OCI-LY7 (cell line): ENCODE measurements at regions not wholly inside any gene's neighbourhood (a gene's known extent, or its start where the extent isn't known, plus 50 kb on each side); places are given as distances from the start of the nearest gene placed in this dataset.

Experiments
- BruUV-seq: library from RNA; stranded (reverse); fragments of 400-500 nt; replicated peaks from 2 replicates; lab custom pipeline; 2021; lab: Mats Ljungman, UMichigan
- CTCF ChIA-PET: fragments of 300-600 bp; sonication (Branson Sonifier 250); formaldehyde crosslinking; loops from one replicate; lab custom pipeline; 2022; ENCODE audit warnings: antibody characterized with exemption; ENCODE audit not compliant: unreplicated experiment; lab: Charles Lee
- POLR2A ChIA-PET: fragments of 300-600 bp; sonication (Branson Sonifier 250); formaldehyde crosslinking; loops from one replicate; lab custom pipeline; 2022; ENCODE audit warnings: antibody characterized with exemption; lab: Charles Lee
- DNase-seq: peaks from one replicate; pipeline ENCODE4 v3.0.0-alpha.2; 2015; ENCODE audit warnings: low spot score
- H2AFZ ChIP-seq: fragments of 200-600 bp; sonication (generic), shearing (Covaris generic); 2 replicates; pipeline ENCODE4 v1.6.1; 2014; ENCODE audit warnings: mild to moderate bottlenecking, antibody characterized with exemption, low read length, moderate library complexity
- H3K27ac ChIP-seq: fragments of 200-600 bp; sonication (generic); 2 replicates; pipeline ENCODE4 v1.5.1; 2014; ENCODE audit warnings: mixed run types, low read depth, mild to moderate bottlenecking, moderate library complexity, low read length, inconsistent platforms; ENCODE audit not compliant: poor library complexity, severe bottlenecking
- H3K36me3 ChIP-seq: fragments of 200-600 bp; sonication (generic); 2 replicates; pipeline ENCODE4 v1.6.1; 2014; ENCODE audit warnings: mild to moderate bottlenecking, antibody characterized with exemption, low read length, moderate library complexity, mixed read lengths; ENCODE audit not compliant: insufficient read depth
- H3K4me1 ChIP-seq: fragments of 200-600 bp; sonication (generic); 2 replicates; pipeline ENCODE4 v1.5.1; 2014; ENCODE audit warnings: mild to moderate bottlenecking, low read length; ENCODE audit not compliant: insufficient read depth, poor library complexity, severe bottlenecking
- H3K4me2 ChIP-seq: fragments of 200-600 bp; sonication (generic); 2 replicates; pipeline ENCODE4 v1.6.1; 2014; ENCODE audit warnings: mild to moderate bottlenecking, low read length
- H3K4me3 ChIP-seq: fragments of 200-600 bp; sonication (generic); 2 replicates; pipeline ENCODE4 v1.5.1; 2014; ENCODE audit warnings: mild to moderate bottlenecking, low read depth, low read length; ENCODE audit not compliant: poor library complexity, severe bottlenecking
- H3K79me2 ChIP-seq: fragments of 200-600 bp; sonication (generic); 2 replicates; pipeline ENCODE4 v1.6.1; 2016; ENCODE audit warnings: low read depth, mild to moderate bottlenecking, low read length, moderate library complexity, mixed read lengths; ENCODE audit not compliant: insufficient read depth
- H3K9me2 ChIP-seq: fragments of 200-600 bp; sonication (generic); 2 replicates; pipeline ENCODE4 v1.6.1; 2016; ENCODE audit warnings: mild to moderate bottlenecking, low read length, mixed read lengths; ENCODE audit not compliant: insufficient read depth
- H3K9me3 ChIP-seq: fragments of 200-600 bp; sonication (generic); 2 replicates; pipeline ENCODE4 v1.6.1; 2014; ENCODE audit warnings: mild to moderate bottlenecking, mixed run types, low read length, mixed read lengths
- H4K20me1 ChIP-seq: fragments of 200-600 bp; sonication (generic); 2 replicates; pipeline ENCODE4 v1.6.1; 2014; ENCODE audit warnings: mild to moderate bottlenecking, antibody characterized with exemption, low read length, moderate library complexity, mixed read lengths; ENCODE audit not compliant: insufficient read depth
- CTCF ChIP-seq: fragments of 200-600 bp; sonication (generic); conservative IDR thresholded peaks from 2 replicates; pipeline ENCODE4 v1.5.1; 2014; ENCODE audit warnings: mild to moderate bottlenecking, antibody characterized with exemption, low read length, moderate library complexity, mixed read lengths
- EZH2phosphoT487 ChIP-seq: fragments of 200-600 bp; sonication (generic); IDR thresholded peaks from 2 replicates; pipeline ENCODE4 v1.6.1; 2018; ENCODE audit warnings: low read depth, borderline replicate concordance, mild to moderate bottlenecking, mixed run types, antibody characterized with exemption, low read length, moderate library complexity, mixed read lengths
- intact Hi-C: fragments of 100-400 bp; cut with micrococcal nuclease; formaldehyde crosslinking; loops from one replicate; pipeline ENCODE4 v1.10.0; 2022; ENCODE audit not compliant: unreplicated experiment

GRCh38 chr2:175475130-175475529 lies 293.6 kb upstream of the ATP5MC3 start:
- Histone ChIP-seq H3K4me3 (no peak overlapping the region), H3K36me3 (no peaks in the 10 kb centered on the region), H3K9me2 (no peaks in the 10 kb centered on the region), H4K20me1 (no peaks in the 10 kb centered on the region), H3K79me2 (no peaks in the 10 kb centered on the region), H2AFZ (no peak overlapping the region), H3K4me1 (no peaks in the 10 kb centered on the region), H3K4me2 (no peak overlapping the region), H3K27ac (no peak overlapping the region), H3K9me3 (no peaks in the 10 kb centered on the region)
- ChIA-PET POLR2A (interaction anchor here (0.7 kb wide), 1 partner anchor 161 kb away, joined by 3 read pairs; no protein-coding TSS in a partner anchor), CTCF (no interaction called here)
- no TSS peak for BruUV-seq
- TF ChIP-seq CTCF (no peak), EZH2phosphoT487 (no peak)
- intact Hi-C loops: no loop called here
- no peak for DNase-seq

DNA sequence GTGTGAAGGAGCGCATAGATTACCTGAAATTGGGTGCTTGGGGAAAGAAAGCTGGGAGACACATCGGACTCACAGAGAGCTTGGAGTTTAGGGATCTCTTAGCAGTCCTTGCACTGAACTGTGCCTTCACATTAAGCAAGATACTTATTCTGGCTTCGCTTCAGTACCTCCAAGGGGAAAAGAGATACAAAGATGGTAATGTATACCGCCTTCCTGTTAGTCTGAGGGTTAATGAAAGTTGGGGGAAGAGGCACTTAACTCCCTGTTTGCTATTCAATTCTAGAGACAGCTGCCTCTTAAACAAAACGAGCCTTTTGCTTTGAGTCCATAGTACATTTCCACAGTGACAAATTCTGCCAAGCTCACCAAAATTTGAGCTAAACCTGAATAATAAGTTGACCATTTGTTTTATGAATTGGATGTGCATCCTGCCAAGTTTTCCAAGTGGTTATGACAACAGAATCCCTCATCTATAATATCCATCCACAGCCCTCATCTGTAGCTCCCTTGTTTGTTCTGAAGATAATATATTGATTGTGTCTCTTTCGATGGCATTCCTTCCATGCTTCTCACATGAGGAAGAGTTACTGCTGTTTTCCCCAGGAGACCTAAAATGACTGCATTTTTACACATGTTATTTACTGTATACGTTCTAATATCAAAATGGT lies 287.1 kb upstream of the ATP5MC3 start:
- ChIA-PET POLR2A (no interaction called here), CTCF (no interaction called here)
- no peak overlapping the region for H3K4me3 ChIP-seq
- intact Hi-C loops: no loop called here
- no peaks in the 10 kb centered on the region for H3K36me3 ChIP-seq
- H3K79me2 ChIP-seq: no peaks in the 10 kb centered on the region
- no peak overlapping the region for H2AFZ ChIP-seq
- no peaks in the 10 kb centered on the region for H3K4me1 ChIP-seq
- BruUV-seq: no TSS peak
- no peak overlapping the region for H3K27ac ChIP-seq
- H3K9me2 ChIP-seq: no peaks in the 10 kb centered on the region
- H4K20me1 ChIP-seq: no peaks in the 10 kb centered on the region
- TF ChIP-seq EZH2phosphoT487: no peak
- no peak for TF ChIP-seq CTCF
- no peak overlapping the region for H3K4me2 ChIP-seq
- DNase-seq: no peak
- H3K9me3 ChIP-seq: no peaks in the 10 kb centered on the region

GRCh38 chr2:175465101-175465500 lies 283.6 kb upstream of the ATP5MC3 start:
- BruUV-seq: no TSS peak

More at GRCh38 chr2:175465101-175465500, 283.6 kb upstream of the ATP5MC3 start:
- TF ChIP-seq EZH2phosphoT487 (no peak), CTCF (no peak)
- H3K9me3 ChIP-seq: no peaks in the 10 kb centered on the region
- H3K27ac ChIP-seq: no peak overlapping the region
- intact Hi-C loops: no loop called here
- no peak overlapping the region for H3K4me3 ChIP-seq
- no peaks in the 10 kb centered on the region for H3K4me1 ChIP-seq
- no peaks in the 10 kb centered on the region for H4K20me1 ChIP-seq
- H2AFZ ChIP-seq: no peak overlapping the region
- no peak overlapping the region for H3K4me2 ChIP-seq
- no peaks in the 10 kb centered on the region for H3K9me2 ChIP-seq
- no peak for DNase-seq
- H3K36me3 ChIP-seq: no peaks in the 10 kb centered on the region
- CTCF ChIA-PET: no interaction called here
- H3K79me2 ChIP-seq: no peaks in the 10 kb centered on the region
- POLR2A ChIA-PET: interaction anchor here (0.7 kb wide), 1 partner anchor 599 kb away, joined by 3 read pairs; no protein-coding TSS in a partner anchor
